Fibroblast of lung (primary cell): ENCODE measurements at regions not wholly inside any gene's neighbourhood (a gene's known extent, or its start where the extent isn't known, plus 50 kb on each side); places are given as distances from the start of the nearest gene placed in this dataset.

Experiments used
- DNase-seq, 2 donors: peaks; one replicate each; pipeline versions ENCODE4 v3.0.0 to v3.0.0-alpha.2; 2010; ENCODE audit warnings: low read depth in 2 of 2
- H2AFZ ChIP-seq: 2 replicates; pipeline ENCODE4 v1.5.1; 2012; ENCODE audit warnings: low read length, control low read depth, inconsistent platforms
- H3K27ac ChIP-seq: 2 replicates; pipeline ENCODE4 v1.5.1; 2011; ENCODE audit warnings: low read length, control low read depth; ENCODE audit not compliant: insufficient read depth
- H3K27me3 ChIP-seq: 2 replicates; pipeline ENCODE4 v1.5.1; 2011; ENCODE audit warnings: mild to moderate bottlenecking, low read length; ENCODE audit not compliant: control insufficient read depth, insufficient read depth
- H3K36me3 ChIP-seq: 2 replicates; pipeline ENCODE4 v1.5.1; 2011; ENCODE audit warnings: low read length; ENCODE audit not compliant: control insufficient read depth, insufficient read depth
- H3K4me1 ChIP-seq: 2 replicates; pipeline ENCODE4 v1.5.1; 2011; ENCODE audit warnings: low read length; ENCODE audit not compliant: control insufficient read depth, insufficient read depth; ENCODE audit errors: extremely low read depth
- H3K4me2 ChIP-seq: 2 replicates; pipeline ENCODE4 v1.5.1; 2011; ENCODE audit warnings: low read length, control low read depth; ENCODE audit not compliant: insufficient read depth; ENCODE audit errors: extremely low read depth
- H3K4me3 ChIP-seq, 4 experiments: fragments of 200-600 bp in 1 of 4; sonication (generic) in 1 of 4; replicated peaks in 1 of 4; 2 replicates each; pipeline ENCODE4 v1.5.1; 2011 to 2016; ENCODE audit warnings: low read length in 4 of 4, low read depth in 3 of 4, mild to moderate bottlenecking in 3 of 4, control low read depth in 2 of 4, inconsistent platforms in 1 of 4, mixed read lengths in 1 of 4; ENCODE audit not compliant: insufficient read depth in 1 of 4; ENCODE audit errors: control extremely low read depth in 1 of 4
- H3K79me2 ChIP-seq: 2 replicates; pipeline ENCODE4 v1.5.1; 2012; ENCODE audit warnings: mild to moderate bottlenecking, low read length, inconsistent platforms; ENCODE audit not compliant: control insufficient read depth, insufficient read depth
- H3K9ac ChIP-seq: 2 replicates; pipeline ENCODE4 v1.5.1; 2011; ENCODE audit warnings: mild to moderate bottlenecking, low read length, control low read depth; ENCODE audit not compliant: insufficient read depth
- H3K9me3 ChIP-seq: 2 replicates; pipeline ENCODE4 v1.5.1; 2012; ENCODE audit warnings: low read depth, low read length; ENCODE audit not compliant: control insufficient read depth, insufficient read depth
- H4K20me1 ChIP-seq: 2 replicates; pipeline ENCODE4 v1.5.1; 2011; ENCODE audit warnings: low read length; ENCODE audit not compliant: control insufficient read depth, insufficient read depth; ENCODE audit errors: extremely low read depth
- EZH2 ChIP-seq: IDR thresholded peaks from 2 replicates; pipeline ENCODE4 v1.5.1; 2012; ENCODE audit warnings: low read length, control low read depth, mild to moderate bottlenecking; ENCODE audit errors: missing control alignments
- TF ChIP-seq, protein P1 (sequence below), 2 donors: IDR thresholded peaks in 1 of 2; conservative IDR thresholded peaks in 1 of 2; 1 replicate in 1 of 2; 2 replicates in 1 of 2; pipeline ENCODE4 v1.5.1; 2011 to 2012; ENCODE audit warnings: low read length in 2 of 2, control low read depth in 1 of 2, inconsistent platforms in 1 of 2, low read depth in 1 of 2, mild to moderate bottlenecking in 1 of 2

DNA sequence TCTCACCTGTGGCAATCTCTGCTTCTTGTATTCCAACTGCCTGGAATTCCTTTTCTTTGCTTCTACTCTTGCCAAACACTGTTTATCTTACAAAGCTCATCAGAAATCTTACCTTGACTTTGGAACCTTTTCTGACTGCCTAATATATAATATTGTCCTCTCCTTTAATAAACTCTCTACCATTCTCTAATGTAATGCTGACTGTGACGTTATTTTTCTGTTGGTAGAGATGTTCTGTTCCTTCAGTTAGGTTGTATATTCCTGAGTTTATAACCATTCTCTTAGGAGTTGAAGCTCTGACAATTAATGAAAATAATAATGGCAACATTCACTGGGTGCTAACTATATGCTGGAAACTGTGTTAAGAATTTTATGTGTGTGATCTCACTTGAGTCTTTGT is 188.8 kb upstream of the ATP10B start:
- H3K27me3 ChIP-seq: no peaks in the 10 kb centered on the region
- no peaks in the 10 kb centered on the region for H3K79me2 ChIP-seq
- H3K36me3 ChIP-seq: no peaks in the 10 kb centered on the region
- no peaks in the 10 kb centered on the region for H3K4me1 ChIP-seq
- no peaks in the 10 kb centered on the region for H4K20me1 ChIP-seq
- no peak overlapping the region for H3K27ac ChIP-seq
- DNase-seq: no peak
- H2AFZ ChIP-seq: no peak overlapping the region
- TF ChIP-seq EZH2: no peak
- TF ChIP-seq, protein P1, sequence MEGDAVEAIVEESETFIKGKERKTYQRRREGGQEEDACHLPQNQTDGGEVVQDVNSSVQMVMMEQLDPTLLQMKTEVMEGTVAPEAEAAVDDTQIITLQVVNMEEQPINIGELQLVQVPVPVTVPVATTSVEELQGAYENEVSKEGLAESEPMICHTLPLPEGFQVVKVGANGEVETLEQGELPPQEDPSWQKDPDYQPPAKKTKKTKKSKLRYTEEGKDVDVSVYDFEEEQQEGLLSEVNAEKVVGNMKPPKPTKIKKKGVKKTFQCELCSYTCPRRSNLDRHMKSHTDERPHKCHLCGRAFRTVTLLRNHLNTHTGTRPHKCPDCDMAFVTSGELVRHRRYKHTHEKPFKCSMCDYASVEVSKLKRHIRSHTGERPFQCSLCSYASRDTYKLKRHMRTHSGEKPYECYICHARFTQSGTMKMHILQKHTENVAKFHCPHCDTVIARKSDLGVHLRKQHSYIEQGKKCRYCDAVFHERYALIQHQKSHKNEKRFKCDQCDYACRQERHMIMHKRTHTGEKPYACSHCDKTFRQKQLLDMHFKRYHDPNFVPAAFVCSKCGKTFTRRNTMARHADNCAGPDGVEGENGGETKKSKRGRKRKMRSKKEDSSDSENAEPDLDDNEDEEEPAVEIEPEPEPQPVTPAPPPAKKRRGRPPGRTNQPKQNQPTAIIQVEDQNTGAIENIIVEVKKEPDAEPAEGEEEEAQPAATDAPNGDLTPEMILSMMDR (conservative IDR thresholded peaks at IDR 0.05 in 1 of 2, IDR thresholded peaks at IDR 0.05 in 1 of 2; ENCODE audit: low read depth in 1 of 2, low read length in 2 of 2): no peak
- H3K4me2 ChIP-seq: no peak overlapping the region
- H3K9me3 ChIP-seq: no peaks in the 10 kb centered on the region
- H3K9ac ChIP-seq: no peak overlapping the region
- H3K4me3 ChIP-seq: no peak overlapping the region

- Histone ChIP-seq H3K4me3 (no peak overlapping the region), H4K20me1 (no peaks in the 10 kb centered on the region), H3K27me3 (no peaks in the 10 kb centered on the region), H3K79me2 (no peaks in the 10 kb centered on the region), H3K4me2 (no peak overlapping the region), H3K9ac (no peak overlapping the region), H2AFZ (no peak overlapping the region), H3K27ac (no peak overlapping the region), H3K9me3 (no peaks in the 10 kb centered on the region), H3K4me1 (no peaks in the 10 kb centered on the region), H3K36me3 (no peaks in the 10 kb centered on the region)
- TF ChIP-seq, protein P1 (conservative IDR thresholded peaks at IDR 0.05 in 1 of 2, IDR thresholded peaks at IDR 0.05 in 1 of 2; ENCODE audit: low read depth in 1 of 2, low read length in 2 of 2): no peak
- no peak for TF ChIP-seq EZH2
- no peak for DNase-seq
Observed at GRCh38 chr5:161036296-161036695, 184.3 kb upstream of the ATP10B start.

DNA sequence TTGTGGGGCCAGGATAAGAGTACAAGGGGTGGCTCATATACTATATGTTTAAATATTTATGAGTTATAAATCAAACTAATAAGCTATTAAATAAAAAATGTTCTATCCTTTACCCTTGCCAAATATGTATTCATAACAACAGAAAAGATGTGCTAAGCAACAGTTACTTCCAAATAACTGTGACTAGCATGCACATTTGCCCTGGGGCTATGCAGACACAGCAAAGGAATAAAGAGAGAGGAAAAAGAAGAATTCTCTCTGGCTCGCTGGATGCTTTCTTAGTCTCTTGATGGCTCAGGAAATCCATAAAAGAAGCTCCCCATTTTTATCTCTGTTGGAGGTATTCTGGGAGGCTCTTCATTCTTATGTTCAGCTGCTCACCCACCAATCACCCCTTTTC is 182.4 kb upstream of the ATP10B start:
- Histone ChIP-seq H3K4me2 (no peak overlapping the region), H3K9ac (no peak overlapping the region), H3K4me3 (no peak overlapping the region), H3K27me3 (no peaks in the 10 kb centered on the region), H4K20me1 (no peaks in the 10 kb centered on the region), H3K79me2 (no peaks in the 10 kb centered on the region), H3K36me3 (no peaks in the 10 kb centered on the region), H3K27ac (no peak overlapping the region), H3K4me1 (no peaks in the 10 kb centered on the region), H2AFZ (no peak overlapping the region), H3K9me3 (no peaks in the 10 kb centered on the region)
- TF ChIP-seq EZH2: no peak
- TF ChIP-seq, protein P1 (conservative IDR thresholded peaks at IDR 0.05 in 1 of 2, IDR thresholded peaks at IDR 0.05 in 1 of 2; ENCODE audit: low read depth in 1 of 2, low read length in 2 of 2): no peak
- DNase-seq: no peak
